ENCODE measurements at regions not wholly inside any gene's neighbourhood (a gene's known extent, or its start where the extent isn't known, plus 50 kb on each side); places are given as distances from the start of the nearest gene placed in this dataset.

DNA sequence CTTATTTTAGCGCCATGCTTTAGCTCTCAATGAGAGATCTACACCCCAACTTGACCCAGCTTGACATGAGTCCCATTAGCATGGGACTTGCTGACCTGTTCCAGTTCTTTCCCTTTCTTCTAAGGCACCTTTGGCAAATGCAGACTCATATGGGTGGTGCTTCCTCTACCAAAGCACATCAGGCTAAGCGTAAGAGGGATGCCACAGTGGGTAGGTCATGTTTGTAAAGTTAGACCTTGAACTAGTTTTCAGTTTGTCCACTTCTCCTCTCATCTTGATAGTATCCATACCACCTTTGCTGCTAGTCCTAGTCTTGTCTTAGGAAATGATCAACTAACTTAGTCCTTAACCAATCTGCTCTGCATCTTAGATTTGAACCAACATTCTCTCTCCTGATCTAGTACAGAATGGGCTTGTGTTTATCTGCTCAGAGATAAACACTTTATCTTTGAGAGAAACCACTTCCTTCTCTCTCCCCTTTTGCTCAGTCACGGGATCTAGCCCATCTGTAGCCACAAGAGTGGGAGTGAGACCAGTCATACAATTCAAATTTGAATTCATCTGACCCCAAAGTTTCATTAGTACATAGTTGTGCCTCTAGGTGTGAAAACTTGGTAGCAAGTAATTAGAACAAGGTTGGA lies 72.1 kb upstream of the CD44 start (continued):
- TF ChIP-seq, protein P1, sequence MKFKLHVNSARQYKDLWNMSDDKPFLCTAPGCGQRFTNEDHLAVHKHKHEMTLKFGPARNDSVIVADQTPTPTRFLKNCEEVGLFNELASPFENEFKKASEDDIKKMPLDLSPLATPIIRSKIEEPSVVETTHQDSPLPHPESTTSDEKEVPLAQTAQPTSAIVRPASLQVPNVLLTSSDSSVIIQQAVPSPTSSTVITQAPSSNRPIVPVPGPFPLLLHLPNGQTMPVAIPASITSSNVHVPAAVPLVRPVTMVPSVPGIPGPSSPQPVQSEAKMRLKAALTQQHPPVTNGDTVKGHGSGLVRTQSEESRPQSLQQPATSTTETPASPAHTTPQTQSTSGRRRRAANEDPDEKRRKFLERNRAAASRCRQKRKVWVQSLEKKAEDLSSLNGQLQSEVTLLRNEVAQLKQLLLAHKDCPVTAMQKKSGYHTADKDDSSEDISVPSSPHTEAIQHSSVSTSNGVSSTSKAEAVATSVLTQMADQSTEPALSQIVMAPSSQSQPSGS (IDR thresholded peaks at IDR 0.05; ENCODE audit: low read length): no peak
